GM12878 (cell line): ENCODE measurements at regions not wholly inside any gene's neighbourhood (a gene's known extent, or its start where the extent isn't known, plus 50 kb on each side); places are given as distances from the start of the nearest gene placed in this dataset.

Experiments
- ATAC-seq: fragments of 200-7000 bp; cut with Tn5 transposase; 3 replicates; pipeline ENCODE4 v1.9.1; 2020; ENCODE audit warnings: mild to moderate bottlenecking, moderate library complexity
- BruUV-seq: library from RNA; stranded (reverse); fragments of 400-500 nt; replicated peaks from 2 replicates; lab custom pipeline; 2021; lab: Mats Ljungman, UMichigan
- CTCF ChIA-PET: fragments of 300-600 bp; sonication (Branson Sonifier 250); formaldehyde crosslinking; extraction: SDS; loops from one replicate; lab custom pipeline; 2021; ENCODE audit warnings: inconsistent platforms; lab: Yijun Ruan, JAX
- POLR2A ChIA-PET: fragments of 350-600 bp; formaldehyde crosslinking; extraction: SDS; loops from one replicate; lab custom pipeline; 2021; ENCODE audit warnings: inconsistent platforms; lab: Charles Lee
- RAD21 ChIA-PET: fragments of 300-600 bp; sonication (Branson Sonifier 250); formaldehyde crosslinking; loops from one replicate; lab custom pipeline; 2023; ENCODE audit warnings: antibody characterized with exemption; ENCODE audit not compliant: unreplicated experiment; lab: Charles Lee
- SMC1A ChIA-PET: fragments of 300-600 bp; sonication (Branson Sonifier 250); formaldehyde crosslinking; loops from one replicate; lab custom pipeline; 2023; ENCODE audit not compliant: unreplicated experiment, uncharacterized antibody; lab: Charles Lee
- DNase-seq: peaks from one replicate; pipeline ENCODE4 v3.0.0-alpha.2; 2011; ENCODE audit warnings: low read depth, low spot score
- FAIRE-seq: peaks from 3 replicates; lab custom pipeline; 2011; peaks lifted over from hg19 to GRCh38; lab: Jason Lieb, UNC
- H2AFZ ChIP-seq: 2 replicates; pipeline ENCODE4 v1.6.0; 2011; ENCODE audit warnings: low read depth, low read length, control low read depth; ENCODE audit not compliant: control insufficient read depth
- H3K27ac ChIP-seq: 2 replicates; pipeline ENCODE4 v1.5.1; 2011; ENCODE audit warnings: control low read depth; ENCODE audit not compliant: control insufficient read depth, insufficient read depth
- H3K27me3 ChIP-seq, 2 experiments: replicated peaks in 1 of 2; 2 replicates each; pipeline versions ENCODE4 v1.6.0 to v1.6.1; 2011; ENCODE audit warnings: low read length in 1 of 2; ENCODE audit not compliant: control insufficient read depth in 2 of 2, insufficient read depth in 2 of 2
- H3K36me3 ChIP-seq, 2 experiments: 2 replicates each; pipeline ENCODE4 v1.5.1; 2011; ENCODE audit warnings: low read length in 1 of 2; ENCODE audit not compliant: control insufficient read depth in 2 of 2, insufficient read depth in 2 of 2
- H3K4me1 ChIP-seq: 2 replicates; pipeline ENCODE4 v1.6.1; 2011; ENCODE audit warnings: mild to moderate bottlenecking, low read length, moderate library complexity, mixed read lengths; ENCODE audit not compliant: control insufficient read depth, insufficient read depth
- H3K4me2 ChIP-seq: 2 replicates; pipeline ENCODE4 v1.6.0; 2011; ENCODE audit warnings: control low read depth; ENCODE audit not compliant: control insufficient read depth, insufficient read depth
- H3K4me3 ChIP-seq: fragments of 200-600 bp; sonication (generic); 2 replicates; pipeline ENCODE4 v1.5.1; 2016
- H3K79me2 ChIP-seq: 2 replicates; pipeline ENCODE4 v1.6.0; 2011; ENCODE audit warnings: low read length; ENCODE audit not compliant: control insufficient read depth, insufficient read depth
- H3K9ac ChIP-seq: 2 replicates; pipeline ENCODE4 v1.8.0; 2011; ENCODE audit warnings: low read length, control low read depth, mixed read lengths; ENCODE audit not compliant: control insufficient read depth, insufficient read depth
- H3K9me3 ChIP-seq: replicated peaks from 3 replicates; pipeline ENCODE4 v1.5.1; 2011; ENCODE audit warnings: mild to moderate bottlenecking, low read length; ENCODE audit not compliant: control insufficient read depth, insufficient read depth
- H4K20me1 ChIP-seq: 2 replicates; pipeline ENCODE4 v1.6.0; 2011; ENCODE audit not compliant: control insufficient read depth, insufficient read depth
- BACH1 ChIP-seq: fragments of 450-650 bp; IDR thresholded peaks from 2 replicates; pipeline ENCODE4 v1.6.1; 2017; ENCODE audit warnings: mild to moderate bottlenecking, borderline replicate concordance
- IKZF2 ChIP-seq, 2 experiments: fragments of 450-650 bp; IDR thresholded peaks; 2 replicates each; pipeline ENCODE4 v1.6.1; 2017; ENCODE audit warnings: mild to moderate bottlenecking in 2 of 2, moderate library complexity in 2 of 2
- TCF12 ChIP-seq: IDR thresholded peaks from 2 replicates; pipeline ENCODE4 v1.6.1; 2011; ENCODE audit warnings: low read depth, mild to moderate bottlenecking, low read length
- WGBS: methylation state at CpG from one replicate; pipeline ENCODE4 v1.1.6; 2016; ENCODE audit warnings: low lambda C conversion rate; ENCODE audit not compliant: insufficient replicate concordance, insufficient coverage; ENCODE audit errors: missing lambda C conversion rate; 5-methylcytosine and 5-hydroxymethylcytosine counted together
- in situ Hi-C: fragments of 300-500 bp; cut with MboI; formaldehyde crosslinking; loops from 9 replicates; pipeline ENCODE4 v1.14.3; 2018; ENCODE audit warnings: mixed read lengths
- intact Hi-C: fragments of 100-400 bp; cut with micrococcal nuclease; formaldehyde crosslinking; loops from one replicate; pipeline ENCODE4 v1.14.2; 2022; ENCODE audit not compliant: unreplicated experiment
- TF ChIP-seq, protein P1 (sequence below): fragments of 450-650 bp; formaldehyde crosslinking; IDR thresholded peaks from 2 replicates; pipeline ENCODE4 v1.4.0; 2022; ENCODE audit warnings: mild to moderate bottlenecking, moderate library complexity

DNA sequence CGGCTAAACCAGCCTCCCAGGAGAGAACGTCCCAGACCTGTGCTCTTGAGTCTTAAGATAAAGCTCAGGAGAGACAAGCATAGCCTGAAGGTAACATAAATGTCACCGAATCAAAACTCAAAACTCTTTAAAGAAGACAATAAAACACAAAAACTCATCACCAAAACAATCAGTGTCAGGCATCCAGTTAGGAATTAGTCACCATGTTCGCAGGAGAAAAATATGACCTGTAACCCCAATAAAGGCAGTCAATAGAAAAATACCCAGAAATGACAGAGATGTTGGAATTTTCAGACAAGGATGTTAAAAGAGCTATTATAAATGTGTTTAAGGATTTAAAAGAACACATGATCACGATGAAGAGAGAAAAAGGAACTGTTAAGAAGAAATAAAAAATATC is 352.4 kb downstream of the BRD1 start (continued):
- TF ChIP-seq, protein P1, sequence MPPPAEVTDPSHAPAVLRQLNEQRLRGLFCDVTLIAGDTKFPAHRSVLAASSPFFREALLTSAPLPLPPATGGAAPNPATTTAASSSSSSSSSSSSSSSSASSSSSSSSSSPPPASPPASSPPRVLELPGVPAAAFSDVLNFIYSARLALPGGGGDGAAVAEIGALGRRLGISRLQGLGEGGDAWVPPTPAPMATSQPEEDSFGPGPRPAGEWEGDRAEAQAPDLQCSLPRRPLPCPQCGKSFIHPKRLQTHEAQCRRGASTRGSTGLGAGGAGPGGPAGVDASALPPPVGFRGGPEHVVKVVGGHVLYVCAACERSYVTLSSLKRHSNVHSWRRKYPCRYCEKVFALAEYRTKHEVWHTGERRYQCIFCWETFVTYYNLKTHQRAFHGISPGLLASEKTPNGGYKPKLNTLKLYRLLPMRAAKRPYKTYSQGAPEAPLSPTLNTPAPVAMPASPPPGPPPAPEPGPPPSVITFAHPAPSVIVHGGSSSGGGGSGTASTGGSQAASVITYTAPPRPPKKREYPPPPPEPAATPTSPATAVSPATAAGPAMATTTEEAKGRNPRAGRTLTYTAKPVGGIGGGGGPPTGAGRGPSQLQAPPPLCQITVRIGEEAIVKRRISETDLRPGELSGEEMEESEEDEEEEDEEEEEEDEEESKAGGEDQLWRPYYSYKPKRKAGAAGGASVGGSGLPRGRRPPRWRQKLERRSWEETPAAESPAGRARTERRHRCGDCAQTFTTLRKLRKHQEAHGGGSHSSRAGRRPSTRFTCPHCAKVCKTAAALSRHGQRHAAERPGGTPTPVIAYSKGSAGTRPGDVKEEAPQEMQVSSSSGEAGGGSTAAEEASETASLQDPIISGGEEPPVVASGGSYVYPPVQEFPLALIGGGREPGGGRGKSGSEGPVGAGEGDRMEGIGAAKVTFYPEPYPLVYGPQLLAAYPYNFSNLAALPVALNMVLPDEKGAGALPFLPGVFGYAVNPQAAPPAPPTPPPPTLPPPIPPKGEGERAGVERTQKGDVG: no peak

DNA sequence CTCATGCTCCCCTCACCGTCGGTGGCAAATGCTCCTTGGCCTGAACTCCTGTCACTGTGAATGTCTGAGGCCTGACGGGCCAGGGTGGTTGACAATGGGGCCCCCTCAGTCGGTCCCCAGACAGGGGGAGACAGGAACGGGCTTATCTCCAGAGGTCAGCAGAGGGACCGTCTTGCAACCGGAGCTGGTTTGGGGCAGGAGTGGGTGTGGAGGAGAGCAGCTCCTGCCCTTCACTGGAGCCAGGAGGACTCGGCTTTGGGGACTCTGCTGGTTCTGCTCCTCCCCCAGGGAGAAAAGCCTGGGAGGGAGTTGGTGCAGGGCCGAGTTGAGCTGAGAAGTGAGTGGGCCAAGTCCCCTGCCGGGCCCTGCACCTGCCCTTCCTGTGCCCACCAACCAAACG is 354.4 kb downstream of the BRD1 start:
- Histone ChIP-seq H3K4me1 (no peaks in the 10 kb centered on the region), H3K9me3 (no peaks in the 10 kb centered on the region; the same call in 2 of the 3 replicates), H2AFZ (no peak overlapping the region), H4K20me1 (no peaks in the 10 kb centered on the region), H3K79me2 (no peaks in the 10 kb centered on the region), H3K27ac (no peak overlapping the region)
- WGBS: 58% methylated on average over 11 of the region's 11 CpGs
- in situ Hi-C loops (no loop called here), intact Hi-C loops (no loop called here)
- FAIRE-seq: no peak
- BruUV-seq: no TSS peak
- TF ChIP-seq BACH1 (no peak), IKZF2 (IDR thresholded peaks at IDR 0.05) (no peak), TCF12 (no peak)
- TF ChIP-seq, all 136 proteins: peak for 0
- H3K4me2 ChIP-seq: no peak overlapping the region
- DNase-seq: no peak
- H3K4me3 ChIP-seq: no peak overlapping the region
- no peaks in the 10 kb centered on the region for H3K27me3 ChIP-seq
- ChIA-PET RAD21 (no interaction called here), SMC1A (interaction anchor here (1.3 kb wide), 1 partner anchor 30 kb away, joined by 3 read pairs; no protein-coding TSS in a partner anchor), POLR2A (no interaction called here), CTCF (no interaction called here)
- no peaks in the 10 kb centered on the region for H3K36me3 ChIP-seq
- H3K9ac ChIP-seq: no peak overlapping the region
- no peak for ATAC-seq
